ENCODE measurements at regions not wholly inside any gene's neighbourhood (a gene's known extent, or its start where the extent isn't known, plus 50 kb on each side); places are given as distances from the start of the nearest gene placed in this dataset.

DNA sequence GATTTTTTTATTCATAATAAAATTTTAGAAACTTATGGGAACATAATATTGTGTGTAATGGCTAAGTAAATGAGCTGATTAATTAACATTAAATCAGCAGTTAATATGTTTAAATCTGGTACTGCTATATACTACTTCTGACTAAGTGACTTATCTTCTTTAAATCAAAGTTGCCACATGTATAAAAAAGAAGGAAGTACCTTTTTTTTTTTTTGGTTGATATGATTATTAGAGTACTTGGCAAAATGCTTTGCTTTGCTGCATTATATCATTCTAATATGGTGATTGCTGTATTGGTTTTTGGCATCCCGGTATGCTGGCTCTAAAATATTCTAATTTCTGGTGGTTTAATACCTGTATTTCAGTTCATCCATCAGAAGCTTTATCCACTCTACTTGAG, 319.1 kb upstream of the RGS6 start:
- no peak for TF ChIP-seq POLR2AphosphoS5 (IDR thresholded peaks at IDR 0.05; ENCODE audit: low read depth)
- TF ChIP-seq, protein P1, sequence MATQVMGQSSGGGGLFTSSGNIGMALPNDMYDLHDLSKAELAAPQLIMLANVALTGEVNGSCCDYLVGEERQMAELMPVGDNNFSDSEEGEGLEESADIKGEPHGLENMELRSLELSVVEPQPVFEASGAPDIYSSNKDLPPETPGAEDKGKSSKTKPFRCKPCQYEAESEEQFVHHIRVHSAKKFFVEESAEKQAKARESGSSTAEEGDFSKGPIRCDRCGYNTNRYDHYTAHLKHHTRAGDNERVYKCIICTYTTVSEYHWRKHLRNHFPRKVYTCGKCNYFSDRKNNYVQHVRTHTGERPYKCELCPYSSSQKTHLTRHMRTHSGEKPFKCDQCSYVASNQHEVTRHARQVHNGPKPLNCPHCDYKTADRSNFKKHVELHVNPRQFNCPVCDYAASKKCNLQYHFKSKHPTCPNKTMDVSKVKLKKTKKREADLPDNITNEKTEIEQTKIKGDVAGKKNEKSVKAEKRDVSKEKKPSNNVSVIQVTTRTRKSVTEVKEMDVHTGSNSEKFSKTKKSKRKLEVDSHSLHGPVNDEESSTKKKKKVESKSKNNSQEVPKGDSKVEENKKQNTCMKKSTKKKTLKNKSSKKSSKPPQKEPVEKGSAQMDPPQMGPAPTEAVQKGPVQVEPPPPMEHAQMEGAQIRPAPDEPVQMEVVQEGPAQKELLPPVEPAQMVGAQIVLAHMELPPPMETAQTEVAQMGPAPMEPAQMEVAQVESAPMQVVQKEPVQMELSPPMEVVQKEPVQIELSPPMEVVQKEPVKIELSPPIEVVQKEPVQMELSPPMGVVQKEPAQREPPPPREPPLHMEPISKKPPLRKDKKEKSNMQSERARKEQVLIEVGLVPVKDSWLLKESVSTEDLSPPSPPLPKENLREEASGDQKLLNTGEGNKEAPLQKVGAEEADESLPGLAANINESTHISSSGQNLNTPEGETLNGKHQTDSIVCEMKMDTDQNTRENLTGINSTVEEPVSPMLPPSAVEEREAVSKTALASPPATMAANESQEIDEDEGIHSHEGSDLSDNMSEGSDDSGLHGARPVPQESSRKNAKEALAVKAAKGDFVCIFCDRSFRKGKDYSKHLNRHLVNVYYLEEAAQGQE (IDR thresholded peaks at IDR 0.05; ENCODE audit: insufficient replicate concordance, low read depth), result no peak
- TF ChIP-seq, protein P2, sequence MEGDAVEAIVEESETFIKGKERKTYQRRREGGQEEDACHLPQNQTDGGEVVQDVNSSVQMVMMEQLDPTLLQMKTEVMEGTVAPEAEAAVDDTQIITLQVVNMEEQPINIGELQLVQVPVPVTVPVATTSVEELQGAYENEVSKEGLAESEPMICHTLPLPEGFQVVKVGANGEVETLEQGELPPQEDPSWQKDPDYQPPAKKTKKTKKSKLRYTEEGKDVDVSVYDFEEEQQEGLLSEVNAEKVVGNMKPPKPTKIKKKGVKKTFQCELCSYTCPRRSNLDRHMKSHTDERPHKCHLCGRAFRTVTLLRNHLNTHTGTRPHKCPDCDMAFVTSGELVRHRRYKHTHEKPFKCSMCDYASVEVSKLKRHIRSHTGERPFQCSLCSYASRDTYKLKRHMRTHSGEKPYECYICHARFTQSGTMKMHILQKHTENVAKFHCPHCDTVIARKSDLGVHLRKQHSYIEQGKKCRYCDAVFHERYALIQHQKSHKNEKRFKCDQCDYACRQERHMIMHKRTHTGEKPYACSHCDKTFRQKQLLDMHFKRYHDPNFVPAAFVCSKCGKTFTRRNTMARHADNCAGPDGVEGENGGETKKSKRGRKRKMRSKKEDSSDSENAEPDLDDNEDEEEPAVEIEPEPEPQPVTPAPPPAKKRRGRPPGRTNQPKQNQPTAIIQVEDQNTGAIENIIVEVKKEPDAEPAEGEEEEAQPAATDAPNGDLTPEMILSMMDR (IDR thresholded peaks at IDR 0.05; ENCODE audit: insufficient read depth, low read length), result no peak
- no peak for TF ChIP-seq GABPA (IDR thresholded peaks at IDR 0.05; ENCODE audit: low read depth)
- TF ChIP-seq SPI1 (IDR thresholded peaks at IDR 0.05; ENCODE audit: borderline replicate concordance, low read depth), result no peak
- Histone ChIP-seq H3K4me3 (replicated peaks; ENCODE audit: insufficient read depth, low read length) (no peak overlapping the region), H3K27ac (replicated peaks) (no peak overlapping the region), H3K27me3 (ENCODE audit: insufficient read depth, poor library complexity, severe bottlenecking) (no peaks in the 10 kb centered on the region)
- DNase-seq (ENCODE audit: low read depth in 1 of 2, low spot score in 1 of 2), result no peak

DNA sequence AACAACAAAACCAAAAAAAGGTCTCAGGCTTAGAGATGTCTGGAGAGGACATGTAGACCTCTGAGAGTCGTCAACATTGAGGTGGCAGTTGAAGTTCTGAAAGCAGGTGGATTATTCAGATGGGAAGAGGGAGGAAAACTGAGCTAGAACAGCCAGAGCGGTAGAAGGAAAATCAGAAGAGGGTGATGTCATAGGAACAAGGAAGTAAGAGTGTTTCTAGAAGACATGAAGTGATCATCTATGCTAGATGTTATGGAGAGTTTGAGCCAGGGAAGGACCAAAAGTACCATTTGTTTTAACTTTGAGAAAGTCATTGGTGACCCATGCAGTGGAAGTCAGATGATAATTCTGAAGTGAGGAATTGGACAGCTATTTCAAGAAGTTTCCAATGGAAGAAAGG, 316.2 kb upstream of the RGS6 start:
- no peak for TF ChIP-seq GABPA (IDR thresholded peaks at IDR 0.05; ENCODE audit: low read depth)
- TF ChIP-seq SPI1 (IDR thresholded peaks at IDR 0.05; ENCODE audit: borderline replicate concordance, low read depth), result no peak
- TF ChIP-seq, protein P2 (IDR thresholded peaks at IDR 0.05; ENCODE audit: insufficient read depth, low read length), result no peak
- no peak for TF ChIP-seq POLR2AphosphoS5 (IDR thresholded peaks at IDR 0.05; ENCODE audit: low read depth)
- TF ChIP-seq, protein P1 (IDR thresholded peaks at IDR 0.05; ENCODE audit: insufficient replicate concordance, low read depth), result no peak
- no peak for DNase-seq (ENCODE audit: low read depth in 1 of 2, low spot score in 1 of 2)
- no peaks in the 10 kb centered on the region for H3K27me3 ChIP-seq (ENCODE audit: insufficient read depth, poor library complexity, severe bottlenecking)
- no peak overlapping the region for H3K4me3 ChIP-seq (replicated peaks; ENCODE audit: insufficient read depth, low read length)
- H3K27ac ChIP-seq (replicated peaks), result no peak overlapping the region

DNA sequence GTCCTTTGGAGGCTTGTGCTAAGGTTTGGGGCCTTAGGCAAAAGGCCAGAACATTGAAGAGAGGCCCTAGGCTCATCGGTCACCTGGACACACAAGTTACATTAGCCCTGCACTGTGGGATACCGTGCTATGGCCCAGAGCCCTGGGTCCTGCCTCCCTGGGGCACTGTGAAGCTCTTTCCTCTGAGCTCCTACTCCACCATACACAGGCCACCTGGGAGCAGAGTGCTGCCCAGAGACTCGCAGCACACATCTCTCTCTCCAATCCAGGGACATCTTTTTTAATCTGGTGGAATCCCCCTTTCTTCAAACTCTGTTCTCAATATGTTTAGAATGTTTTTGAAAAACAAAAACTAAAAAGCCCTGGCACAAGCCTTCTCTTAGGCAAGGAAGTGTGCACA, 314.2 kb upstream of the RGS6 start:
- H3K27ac ChIP-seq (replicated peaks), result no peak overlapping the region
- TF ChIP-seq POLR2AphosphoS5 (IDR thresholded peaks at IDR 0.05; ENCODE audit: low read depth) (no peak), GABPA (IDR thresholded peaks at IDR 0.05; ENCODE audit: low read depth) (no peak), SPI1 (IDR thresholded peaks at IDR 0.05; ENCODE audit: borderline replicate concordance, low read depth) (no peak)
- TF ChIP-seq, protein P2 (IDR thresholded peaks at IDR 0.05; ENCODE audit: insufficient read depth, low read length), result no peak
- TF ChIP-seq, protein P1 (IDR thresholded peaks at IDR 0.05; ENCODE audit: insufficient replicate concordance, low read depth), result no peak
- no peak for DNase-seq (ENCODE audit: low read depth in 1 of 2, low spot score in 1 of 2)
- H3K27me3 ChIP-seq (ENCODE audit: insufficient read depth, poor library complexity, severe bottlenecking), result no peaks in the 10 kb centered on the region
- H3K4me3 ChIP-seq (replicated peaks; ENCODE audit: insufficient read depth, low read length), result no peak overlapping the region
